Body of pancreas (tissue), 4 donors: ENCODE measurements at regions not wholly inside any gene's neighbourhood (a gene's known extent, or its start where the extent isn't known, plus 50 kb on each side); places are given as distances from the start of the nearest gene placed in this dataset.

ENCODE experiments used
- ATAC-seq: fragments of 150-250 bp; one replicate; pipeline ENCODE4 v1.9.1; 2016
- DNase-seq, 4 donors: peaks; one replicate each; pipeline ENCODE4 v3.0.0-alpha.2; 2019
- H3K27ac ChIP-seq, 4 donors: fragments of 200-600 bp; sonication (generic); 1 replicate in 3 of 4; 2 replicates in 1 of 4; pipeline versions ENCODE4 v1.5.1 to v1.6.1; 2016 to 2019; ENCODE audit warnings: mild to moderate bottlenecking in 1 of 4, mixed read lengths in 1 of 4, moderate library complexity in 1 of 4
- H3K27me3 ChIP-seq, 2 donors: fragments of 200-600 bp; sonication (generic); one replicate each; pipeline ENCODE4 v1.6.0; 2016; ENCODE audit warnings: mild to moderate bottlenecking in 1 of 2
- H3K36me3 ChIP-seq, 2 donors: fragments of 200-600 bp; sonication (generic); replicated peaks in 1 of 2; 2 replicates each; pipeline ENCODE4 v1.5.1; 2016; ENCODE audit warnings: low read depth in 2 of 2; ENCODE audit not compliant: insufficient read depth in 1 of 2
- H3K4me1 ChIP-seq: fragments of 200-600 bp; sonication (generic); one replicate; pipeline ENCODE4 v1.6.0; 2016
- H3K4me3 ChIP-seq, 2 donors: fragments of 200-600 bp; sonication (generic); 1 replicate in 1 of 2; 2 replicates in 1 of 2; pipeline ENCODE4 v1.5.1; 2016 to 2019
- H3K9me3 ChIP-seq, 3 donors: fragments of 200-600 bp; sonication (generic); 1 replicate in 2 of 3; 2 replicates in 1 of 3; pipeline ENCODE4 v1.5.1; 2016
- CTCF ChIP-seq, 7 experiments: fragments of 450-650 bp in 4 of 7; fragments of 200-600 bp in 3 of 7; sonication (generic) in 3 of 7; IDR thresholded peaks; one replicate each; pipeline ENCODE4 v1.5.1; 2016 to 2019; ENCODE audit warnings: antibody characterized with exemption in 7 of 7
- POLR2A ChIP-seq, 3 donors: fragments of 450-650 bp; IDR thresholded peaks; one replicate each; pipeline ENCODE4 v1.6.1; 2016; ENCODE audit warnings: antibody characterized with exemption in 3 of 3, mild to moderate bottlenecking in 2 of 3
- WGBS, 2 donors: methylation state at CpG; one replicate each; pipeline ENCODE4 v1.1.5; 2017; 5-methylcytosine and 5-hydroxymethylcytosine counted together
- intact Hi-C: fragments of 100-400 bp; cut with DNase I; formaldehyde crosslinking; loops from one replicate; pipeline ENCODE4 v1.15.1; 2023

- H3K36me3 ChIP-seq: no peaks in the 10 kb centered on the region
- intact Hi-C loops: no loop called here
- TF ChIP-seq CTCF (IDR thresholded peaks at IDR 0.05) (no peak), POLR2A (IDR thresholded peaks at IDR 0.05) (no peak)
- no peaks in the 10 kb centered on the region for H3K9me3 ChIP-seq
- no peak overlapping the region for H3K4me3 ChIP-seq
- ATAC-seq (no peak), DNase-seq (no peak)
- WGBS, 2 donors: 79 to 87% methylated on average over 7 to 8 of the region's 8 CpGs
- no peaks in the 10 kb centered on the region for H3K27me3 ChIP-seq
- H3K27ac ChIP-seq: no peak overlapping the region
- H3K4me1 ChIP-seq: peaks cover 9% of the 10 kb centered on the region
These were observed 110.7 kb upstream of the SLC45A1 start for GRCh38 chr1:8207202-8207601.

- H3K4me1 ChIP-seq: peaks cover 17% of the 10 kb centered on the region
- no peak overlapping the region for H3K27ac ChIP-seq
- DNase-seq (no peak), ATAC-seq (no peak)
- H3K4me3 ChIP-seq: no peak overlapping the region
- no peaks in the 10 kb centered on the region for H3K27me3 ChIP-seq
- H3K9me3 ChIP-seq: no peaks in the 10 kb centered on the region
- TF ChIP-seq POLR2A (IDR thresholded peaks at IDR 0.05) (no peak), CTCF (IDR thresholded peaks at IDR 0.05) (no peak)
- H3K36me3 ChIP-seq: no peaks in the 10 kb centered on the region
- intact Hi-C loops: no loop called here
- 86 to 96% methylated on average over 7 of the region's 7 CpGs for WGBS, 2 donors
These were observed 111.5 kb upstream of the SLC45A1 start for GRCh38 chr1:8206391-8206790.

- intact Hi-C loops: no loop called here
- no peak for TF ChIP-seq POLR2A (IDR thresholded peaks at IDR 0.05)
- no peak for TF ChIP-seq CTCF (IDR thresholded peaks at IDR 0.05)
- Histone ChIP-seq H3K27me3 (no peaks in the 10 kb centered on the region), H3K27ac (no peak overlapping the region), H3K9me3 (no peaks in the 10 kb centered on the region), H3K4me3 (no peak overlapping the region), H3K36me3 (no peaks in the 10 kb centered on the region), H3K4me1 (peaks cover 21% of the 10 kb centered on the region)
- DNase-seq (no peak), ATAC-seq (no peak)
- WGBS, 2 donors: 89 to 90% methylated on average over 10 of the region's 10 CpGs
These were observed 112.1 kb upstream of the SLC45A1 start for GRCh38 chr1:8205771-8206170.

- no peaks in the 10 kb centered on the region for H3K9me3 ChIP-seq
- no peaks in the 10 kb centered on the region for H3K27me3 ChIP-seq
- intact Hi-C loops: no loop called here
- no peak for ATAC-seq
- H3K4me3 ChIP-seq: no peak overlapping the region
- no peak for DNase-seq
- 61 to 63% methylated on average over 2 of the region's 2 CpGs for WGBS, 2 donors
- H3K36me3 ChIP-seq: no peaks in the 10 kb centered on the region
- TF ChIP-seq CTCF (IDR thresholded peaks at IDR 0.05): no peak
- no peak for TF ChIP-seq POLR2A (IDR thresholded peaks at IDR 0.05)
- H3K27ac ChIP-seq: no peak overlapping the region
- H3K4me1 ChIP-seq: peaks cover 21% of the 10 kb centered on the region
These were observed 113.1 kb upstream of the SLC45A1 start for GRCh38 chr1:8204826-8205225.

GRCh38 chr1:8203551-8203950 is 114.4 kb upstream of the SLC45A1 start:
- no peaks in the 10 kb centered on the region for H3K36me3 ChIP-seq
- WGBS, 2 donors: 95 to 98% methylated on average over 10 of the region's 10 CpGs
- H3K4me3 ChIP-seq: no peak overlapping the region
- intact Hi-C loops: no loop called here
- peaks cover 21% of the 10 kb centered on the region for H3K4me1 ChIP-seq
- no peaks in the 10 kb centered on the region for H3K9me3 ChIP-seq
- no peak for ATAC-seq
- TF ChIP-seq POLR2A (IDR thresholded peaks at IDR 0.05) (no peak), CTCF (IDR thresholded peaks at IDR 0.05) (no peak)
- no peak for DNase-seq
- no peaks in the 10 kb centered on the region for H3K27me3 ChIP-seq
- peak overlapping the region in 1 of 4 donors; percentile 82 for H3K27ac ChIP-seq
